ENCODE measurements at regions not wholly inside any gene's neighbourhood (a gene's known extent, or its start where the extent isn't known, plus 50 kb on each side); places are given as distances from the start of the nearest gene placed in this dataset.

- TF ChIP-seq ZBTB26 (tag by site-specific recombination; optimal IDR thresholded peaks at IDR 0.05) (no peak), YY1 (tag by site-specific recombination; IDR thresholded peaks at IDR 0.05) (no peak), CTCF (tag by site-specific recombination; IDR thresholded peaks at IDR 0.05) (no peak), TCF7L2 (IDR thresholded peaks at IDR 0.05; ENCODE audit: borderline replicate concordance, low read depth, low read length) (no peak), ZNF639 (tag by site-specific recombination; IDR thresholded peaks at IDR 0.05) (no peak), ZNF266 (tag by site-specific recombination; IDR thresholded peaks at IDR 0.05; ENCODE audit: low read depth) (no peak), ZNF473 (tag by site-specific recombination; IDR thresholded peaks at IDR 0.05) (no peak), ZNF585B (tag by site-specific recombination; IDR thresholded peaks at IDR 0.05) (no peak), HOXD13 (CRISPR knock-in tag; IDR thresholded peaks at IDR 0.05; ENCODE audit: borderline replicate concordance) (no peak), ZBTB7A (tag by site-specific recombination; IDR thresholded peaks at IDR 0.05; ENCODE audit: low read depth) (no peak), ZNF426 (tag by site-specific recombination; IDR thresholded peaks at IDR 0.05) (no peak), ZNF830 (tag by site-specific recombination; IDR thresholded peaks at IDR 0.05; ENCODE audit: low read depth) (no peak)
These were observed 184.7 kb upstream of the ZCCHC13 start for GRCh38 chrX:74119016-74119910.

All from HEK293 (cell line).